GM21423 (cell line): ENCODE measurements at regions not wholly inside any gene's neighbourhood (a gene's known extent, or its start where the extent isn't known, plus 50 kb on each side); places are given as distances from the start of the nearest gene placed in this dataset.

ENCODE experiments used
- ATAC-seq: cut with Tn5 transposase; IDR thresholded peaks from one replicate; pipeline ENCODE4 v1.9.1; 2021; ENCODE audit warnings: mild to moderate bottlenecking, moderate library complexity; ENCODE audit not compliant: unreplicated experiment

DNA sequence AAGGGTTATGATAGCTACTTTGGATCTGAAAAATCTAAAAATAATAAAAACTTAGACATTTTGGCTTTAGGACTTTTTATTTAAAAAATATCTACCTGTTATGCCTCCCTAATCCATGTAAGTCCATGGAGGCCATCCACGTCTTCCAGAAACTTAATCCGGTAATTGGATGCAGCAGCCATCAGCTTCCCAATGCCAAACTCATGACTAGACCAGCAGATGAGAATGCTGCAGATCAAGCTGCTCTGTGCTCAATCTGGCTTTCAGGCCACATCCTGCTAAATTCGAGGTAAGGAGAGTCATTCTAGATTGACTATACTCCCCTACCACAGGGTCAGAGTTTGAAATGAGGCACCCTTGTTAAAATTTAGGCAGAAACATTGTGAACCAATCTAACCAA is 168.5 kb upstream of the TCERG1L start:
- ATAC-seq, result no peak

GRCh38 chr10:131480861-131481260 is 169.3 kb upstream of the TCERG1L start:
- ATAC-seq, result no peak

- ATAC-seq, result no peak
These were observed 174.2 kb upstream of the TCERG1L start for GRCh38 chr10:131485732-131486131.

DNA sequence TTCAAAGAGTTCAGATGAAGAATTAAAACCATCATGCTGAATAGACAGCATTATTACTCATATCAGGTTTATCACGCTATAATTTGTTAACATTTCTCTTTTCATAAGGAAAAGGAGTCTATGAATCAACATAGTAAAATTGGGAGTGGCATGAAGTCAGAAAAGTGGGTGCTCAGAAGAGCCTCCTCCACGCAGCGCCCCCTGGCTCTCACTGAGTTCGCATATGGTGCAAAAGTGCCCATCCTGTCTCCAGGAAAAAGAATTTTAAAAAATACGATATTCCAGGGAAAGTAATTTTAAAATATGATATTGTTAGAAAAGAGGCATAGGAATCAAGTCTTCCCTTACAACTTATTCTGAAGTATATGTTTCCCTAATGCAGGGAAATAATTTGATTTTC is 176.3 kb upstream of the TCERG1L start:
- no peak for ATAC-seq

GRCh38 chr10:131490991-131491594 is 179.6 kb upstream of the TCERG1L start:
- no peak for ATAC-seq

- no peak for ATAC-seq
These were observed 180.8 kb upstream of the TCERG1L start for GRCh38 chr10:131492211-131492857.

DNA sequence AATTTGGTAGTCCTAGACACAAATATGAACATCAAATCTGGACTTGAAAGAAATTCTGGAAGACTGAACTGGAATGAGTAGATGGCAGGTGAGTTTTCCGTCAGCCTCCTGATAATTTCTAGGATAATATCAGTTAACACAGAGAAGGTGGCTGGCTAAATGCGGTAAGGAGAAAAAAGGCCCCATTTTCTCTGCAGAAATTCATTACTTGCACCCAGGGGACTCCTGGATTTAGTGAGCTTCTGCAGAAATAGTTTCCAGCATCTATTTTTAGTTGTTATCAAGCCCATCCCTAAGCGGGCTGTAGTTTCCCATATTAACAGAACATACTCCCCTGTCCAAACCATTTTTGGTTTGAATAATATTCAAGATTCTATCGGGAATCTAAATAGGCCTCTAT is 181.9 kb upstream of the TCERG1L start:
- ATAC-seq, result no peak

DNA sequence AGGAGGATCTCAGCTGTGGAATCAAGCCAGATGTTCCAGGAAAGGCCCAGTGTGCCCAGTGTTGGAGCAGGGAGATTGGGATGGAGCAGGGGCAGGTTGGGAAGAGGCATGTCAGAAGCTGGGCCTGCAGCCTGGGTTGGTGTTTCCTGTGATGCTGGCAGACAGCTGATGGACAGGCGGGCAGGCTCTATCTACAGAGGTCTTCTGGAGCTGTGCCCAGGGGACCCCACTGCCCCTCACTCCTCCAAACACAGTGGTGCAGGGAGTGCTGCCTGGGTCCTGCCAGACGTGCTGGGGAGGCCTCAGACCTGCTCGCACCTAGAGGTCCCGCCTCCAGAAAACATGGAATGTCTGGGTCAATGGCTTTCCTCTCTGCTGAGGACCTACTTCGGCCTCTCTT is 182.9 kb upstream of the TCERG1L start:
- ATAC-seq, result no peak

- no peak for ATAC-seq
These were observed 183.7 kb upstream of the TCERG1L start for GRCh38 chr10:131495224-131495623.

DNA sequence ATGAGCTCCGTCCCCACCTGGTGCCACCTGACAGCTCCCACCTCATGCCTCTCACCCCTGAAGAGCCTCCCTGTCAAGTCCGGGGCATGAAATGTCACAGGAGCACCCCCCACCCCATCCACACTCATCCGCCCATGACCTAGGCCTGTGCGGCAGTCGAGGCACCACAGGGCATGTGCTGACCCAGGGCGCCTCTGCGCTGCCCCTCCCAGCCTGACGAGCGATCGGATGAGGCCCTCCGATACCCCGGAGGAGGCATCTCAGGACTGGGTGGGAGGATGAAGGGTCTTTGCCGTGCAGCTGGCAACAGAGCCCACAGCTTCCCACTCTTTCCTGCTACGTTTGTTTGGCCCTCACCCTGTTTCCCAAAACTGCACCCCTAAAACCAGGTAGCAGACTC is 184.4 kb upstream of the TCERG1L start:
- no peak for ATAC-seq

GRCh38 chr10:131496351-131497052 is 185.0 kb upstream of the TCERG1L start:
- no peak for ATAC-seq

DNA sequence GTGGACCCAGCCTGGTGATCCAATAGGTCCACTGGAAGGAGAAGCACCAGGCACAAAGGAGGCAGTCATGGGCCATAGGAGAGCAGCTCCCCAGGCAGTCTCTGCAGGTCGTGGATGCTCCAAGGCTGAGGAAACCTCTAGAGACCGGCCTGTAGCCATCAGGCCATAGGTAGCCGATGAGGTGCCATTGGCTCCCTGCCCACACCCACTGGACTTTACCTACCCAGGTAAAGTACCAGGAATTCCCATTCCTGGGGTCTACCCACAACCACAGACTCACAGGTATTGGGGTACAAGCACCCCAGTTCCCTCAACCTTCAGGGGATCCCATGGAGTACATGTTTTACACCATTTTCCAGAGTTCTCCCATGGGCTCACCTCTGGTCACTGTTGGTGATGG is 188.0 kb upstream of the TCERG1L start:
- ATAC-seq, result no peak

DNA sequence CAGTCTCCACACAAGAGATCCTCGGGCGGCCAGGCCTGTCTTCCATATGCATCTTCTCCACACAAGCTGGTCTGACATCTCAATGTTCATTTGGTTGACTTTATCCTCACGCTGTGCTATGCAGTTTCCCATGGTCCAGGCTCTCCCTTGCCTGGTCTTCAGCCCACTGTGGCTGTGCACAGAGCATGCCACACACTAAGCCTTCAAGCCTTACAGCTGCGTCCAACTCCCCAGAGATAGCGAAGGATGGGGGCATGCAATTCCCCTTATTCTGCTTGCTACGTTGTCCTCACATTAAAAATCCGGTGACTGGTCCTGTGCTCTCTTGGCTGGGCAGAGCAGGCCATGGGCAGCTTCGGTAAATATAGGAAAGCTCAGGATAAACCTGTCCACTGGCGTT is 188.7 kb upstream of the TCERG1L start:
- ATAC-seq, result no peak

- ATAC-seq, result no peak
These were observed 189.4 kb upstream of the TCERG1L start for GRCh38 chr10:131500892-131501291.

DNA sequence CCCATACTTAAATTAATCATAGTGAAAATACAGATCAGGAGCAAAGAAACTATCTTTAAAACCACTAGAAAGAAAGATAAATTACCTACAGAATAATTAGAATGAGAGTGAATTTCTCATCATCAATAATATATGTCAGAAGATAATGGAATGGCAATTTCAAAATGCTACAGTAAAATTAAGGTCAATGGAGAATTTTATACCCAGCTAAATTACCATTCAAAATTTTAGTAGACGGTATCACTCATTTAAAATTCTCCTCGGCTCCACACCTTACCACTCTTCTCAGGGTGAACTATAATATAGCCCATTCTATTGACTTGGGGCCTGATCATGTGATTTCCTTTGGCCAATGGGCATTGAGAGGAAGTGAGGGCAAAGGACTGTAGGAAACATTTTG is 192.5 kb upstream of the TCERG1L start:
- no peak for ATAC-seq

GRCh38 chr10:131511391-131511790 is 199.9 kb upstream of the TCERG1L start:
- no peak for ATAC-seq

DNA sequence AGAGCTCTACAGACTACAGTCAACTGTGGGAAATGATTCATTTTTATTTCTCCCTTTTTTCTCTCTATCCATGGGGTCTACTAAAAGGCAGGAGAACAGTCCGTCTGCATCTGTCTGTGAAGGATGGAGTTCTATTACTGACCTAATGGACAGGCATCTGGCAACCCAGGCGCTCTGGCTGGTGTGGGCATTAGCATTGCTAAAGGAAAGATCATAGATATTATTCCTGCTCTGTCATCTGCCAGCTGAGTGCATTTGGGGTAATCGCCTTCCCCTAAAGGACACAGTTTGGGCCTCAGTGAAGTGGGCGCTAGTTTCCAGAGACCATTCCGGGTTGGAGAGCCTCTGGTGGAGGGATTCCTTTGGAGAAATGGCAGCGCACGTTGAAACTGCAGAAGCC is 201.3 kb upstream of the TCERG1L start:
- no peak for ATAC-seq

- no peak for ATAC-seq
These were observed 201.9 kb upstream of the TCERG1L start for GRCh38 chr10:131513445-131513844.

GRCh38 chr10:131513901-131514300 is 202.4 kb upstream of the TCERG1L start:
- no peak for ATAC-seq

GRCh38 chr10:131514454-131514853 is 202.9 kb upstream of the TCERG1L start:
- no peak for ATAC-seq

DNA sequence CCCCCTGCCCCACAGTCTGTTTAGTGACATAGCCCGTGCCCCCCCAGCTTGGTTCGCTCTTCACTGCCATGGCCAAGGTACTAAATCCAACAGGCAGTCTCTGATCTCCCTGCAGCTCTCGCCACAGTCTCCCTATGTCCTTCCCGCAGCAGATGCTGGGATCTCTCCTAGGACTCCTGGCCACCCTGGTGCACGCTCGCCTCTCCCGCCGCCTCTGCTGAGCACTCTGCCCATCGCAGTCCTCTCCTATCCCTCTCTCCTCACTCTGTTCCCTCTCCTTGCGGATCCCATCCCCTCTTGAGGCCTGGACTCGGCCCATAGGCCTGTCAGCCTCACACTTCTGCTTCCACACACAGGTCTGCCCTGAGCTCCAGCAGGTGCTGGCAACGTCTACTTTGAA is 204.8 kb upstream of the TCERG1L start:
- no peak for ATAC-seq

DNA sequence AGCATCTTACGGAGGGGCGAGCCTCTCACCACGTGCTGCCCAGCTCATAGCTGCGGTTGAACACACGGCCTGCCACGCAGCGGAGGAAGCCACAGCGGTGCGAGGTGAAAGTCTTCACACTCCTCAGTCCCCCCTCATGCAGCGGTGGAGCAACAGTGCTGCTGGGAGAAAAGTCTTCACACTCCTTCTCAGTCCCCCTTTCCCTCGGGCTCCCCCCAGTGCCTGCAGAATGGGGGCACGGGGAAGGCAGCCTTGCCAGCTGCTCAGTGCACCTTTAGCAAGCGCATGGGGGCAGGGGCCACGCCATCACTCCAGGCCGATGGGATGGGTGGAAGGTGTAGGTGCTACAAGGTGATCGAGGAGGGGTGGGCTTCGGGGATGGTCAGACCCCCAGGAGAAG is 206.3 kb upstream of the TCERG1L start:
- no peak for ATAC-seq
